B cell (primary cell): ENCODE measurements at regions not wholly inside any gene's neighbourhood (a gene's known extent, or its start where the extent isn't known, plus 50 kb on each side); places are given as distances from the start of the nearest gene placed in this dataset.

Source experiments
- ATAC-seq: fragments of 200-7000 bp; cut with Tn5 transposase; one replicate; pipeline ENCODE4 v1.10.0; 2021; ENCODE audit warnings: low read depth, mild to moderate bottlenecking, moderate number of reproducible peaks, moderate library complexity
- CTCF ChIA-PET: fragments of 350-600 bp; sonication (Branson Sonifier 250); formaldehyde crosslinking; loops from one replicate; lab custom pipeline; 2021; ENCODE audit warnings: antibody characterized with exemption, inconsistent platforms; lab: Charles Lee
- POLR2A ChIA-PET: fragments of 350-600 bp; sonication (Branson Sonifier 250); formaldehyde crosslinking; loops from one replicate; lab custom pipeline; 2021; ENCODE audit warnings: antibody characterized with exemption; lab: Charles Lee
- DNase-seq: peaks from one replicate; pipeline ENCODE4 v3.0.0; 2013
- H2AFZ ChIP-seq: 2 replicates; pipeline ENCODE4 v1.6.1; 2012; ENCODE audit warnings: mild to moderate bottlenecking, low read depth, low read length; ENCODE audit not compliant: insufficient read depth, poor library complexity, severe bottlenecking
- H3K27ac ChIP-seq, 2 donors: 1 replicate in 1 of 2; 2 replicates in 1 of 2; pipeline ENCODE4 v1.5.1; 2012 to 2013; ENCODE audit warnings: low read length in 2 of 2, mild to moderate bottlenecking in 2 of 2, moderate library complexity in 1 of 2
- H3K27me3 ChIP-seq, 4 experiments: fragments of 200-600 bp in 1 of 4; sonication (generic) in 1 of 4; replicated peaks in 1 of 4; 1 replicate in 2 of 4; 2 replicates in 2 of 4; pipeline versions ENCODE4 v1.6.1 to v1.7.0; 2013 to 2016; ENCODE audit warnings: low read length in 3 of 4, mild to moderate bottlenecking in 2 of 4, mixed read lengths in 1 of 4, moderate library complexity in 1 of 4; ENCODE audit not compliant: insufficient read depth in 4 of 4, control insufficient read depth in 3 of 4; ENCODE audit errors: control extremely low read depth in 1 of 4
- H3K36me3 ChIP-seq, 2 experiments: replicated peaks in 1 of 2; 1 replicate in 1 of 2; 2 replicates in 1 of 2; pipeline versions ENCODE4 v1.6.1 to v1.7.1; 2013; ENCODE audit warnings: low read length in 1 of 2; ENCODE audit not compliant: insufficient read depth in 2 of 2, control insufficient read depth in 1 of 2; ENCODE audit errors: control extremely low read depth in 1 of 2, extremely low read depth in 1 of 2
- H3K4me1 ChIP-seq, 2 donors: fragments of 200-600 bp in 1 of 2; sonication (generic) in 1 of 2; 1 replicate in 1 of 2; 2 replicates in 1 of 2; pipeline versions ENCODE4 v1.5.1 to v1.6.1; 2013 to 2017; ENCODE audit warnings: low read length in 2 of 2; ENCODE audit not compliant: control insufficient read depth in 2 of 2, insufficient read depth in 2 of 2
- H3K4me2 ChIP-seq: replicated peaks from 2 replicates; pipeline ENCODE3; 2012; ENCODE audit warnings: mild to moderate bottlenecking, low read depth, low read length; ENCODE audit not compliant: poor library complexity, severe bottlenecking
- H3K4me3 ChIP-seq, 5 experiments: fragments of 200-600 bp in 1 of 5; sonication (generic) in 1 of 5; 1 replicate in 3 of 5; 2 replicates in 2 of 5; pipeline versions ENCODE4 v1.5.1 to v1.7.0; 2011 to 2016; ENCODE audit warnings: low read length in 4 of 5, mild to moderate bottlenecking in 4 of 5, low read depth in 2 of 5, control low read depth in 1 of 5, moderate library complexity in 1 of 5; ENCODE audit not compliant: insufficient read depth in 1 of 5; ENCODE audit errors: control extremely low read depth in 1 of 5, extremely low read depth in 1 of 5
- H3K79me2 ChIP-seq: fragments of 200-600 bp; sonication (generic); one replicate; pipeline ENCODE4 v1.6.0; 2016; ENCODE audit warnings: low read length; ENCODE audit not compliant: control insufficient read depth, insufficient read depth
- H3K9ac ChIP-seq: fragments of 200-600 bp; sonication (generic); 2 replicates; pipeline ENCODE4 v1.6.1; 2017; ENCODE audit warnings: mild to moderate bottlenecking, low read length, moderate library complexity
- H3K9me3 ChIP-seq, 3 donors: one replicate each; pipeline versions ENCODE4 v1.6.1 to v1.7.1; 2013; ENCODE audit warnings: low read length in 2 of 3; ENCODE audit not compliant: control insufficient read depth in 2 of 3, insufficient read depth in 1 of 3; ENCODE audit errors: control extremely low read depth in 1 of 3
- H4K20me1 ChIP-seq: 2 replicates; pipeline ENCODE4 v1.6.0; 2012; ENCODE audit warnings: mild to moderate bottlenecking, low read length; ENCODE audit not compliant: insufficient read depth, control insufficient read depth, poor library complexity, severe bottlenecking
- H3K27ac Mint-ChIP-seq: one replicate; pipeline ENCODE4 v1.8.0; 2021; ENCODE audit warnings: mixed read lengths
- H3K27me3 Mint-ChIP-seq: one replicate; pipeline ENCODE4 v1.8.0; 2021; ENCODE audit warnings: mixed read lengths
- H3K4me1 Mint-ChIP-seq: one replicate; pipeline ENCODE4 v1.8.0; 2021; ENCODE audit warnings: mixed read lengths
- H3K4me3 Mint-ChIP-seq: one replicate; pipeline ENCODE4 v1.8.0; 2021; ENCODE audit warnings: mixed read lengths
- H3K9me3 Mint-ChIP-seq: one replicate; pipeline ENCODE4 v1.8.0; 2022; ENCODE audit warnings: mixed read lengths; ENCODE audit not compliant: insufficient read depth
- CTCF ChIP-seq: fragments of 200-600 bp; IDR thresholded peaks from one replicate; pipeline ENCODE4 v1.8.0; 2022; ENCODE audit warnings: antibody characterized with exemption, mild to moderate bottlenecking
- EZH2 ChIP-seq: IDR thresholded peaks from 2 replicates; pipeline ENCODE4 v1.6.1; 2012; ENCODE audit warnings: borderline replicate concordance, low read depth, mild to moderate bottlenecking, moderate library complexity, low read length; ENCODE audit not compliant: insufficient read depth, poor library complexity, severe bottlenecking
- WGBS: methylation state at CpG from one replicate; pipeline ENCODE4 v1.1.5; 2013; ENCODE audit warnings: missing lambda C conversion rate; ENCODE audit not compliant: insufficient coverage; 5-methylcytosine and 5-hydroxymethylcytosine counted together
- intact Hi-C: fragments of 100-400 bp; cut with micrococcal nuclease; formaldehyde crosslinking; loops from one replicate; pipeline ENCODE4 v1.10.0; 2022

GRCh38 chr1:209134001-209134400 is 449.5 kb upstream of the CAMK1G start:
- WGBS: 90% methylated on average over 3 of the region's 5 CpGs
- H3K9ac ChIP-seq: no peak overlapping the region
- H3K9me3 ChIP-seq: no peaks in the 10 kb centered on the region
- H3K27me3 ChIP-seq: no peaks in the 10 kb centered on the region
- H3K4me1 ChIP-seq: no peaks in the 10 kb centered on the region
- H3K36me3 ChIP-seq: no peaks in the 10 kb centered on the region
- H3K79me2 ChIP-seq: no peaks in the 10 kb centered on the region
- no peaks in the 10 kb centered on the region for H4K20me1 ChIP-seq
- no peaks in the 10 kb centered on the region for H3K4me1 Mint-ChIP-seq
- H2AFZ ChIP-seq: no peak overlapping the region
- ChIA-PET POLR2A (no interaction called here), CTCF (no interaction called here)
- no peak overlapping the region for H3K4me3 ChIP-seq
- intact Hi-C loops: no loop called here
- no peak for TF ChIP-seq EZH2
- no peak for TF ChIP-seq CTCF
- H3K27ac ChIP-seq: no peak overlapping the region
- ATAC-seq (no peak), DNase-seq (no peak)
- no peak overlapping the region for H3K27ac Mint-ChIP-seq
- no peaks in the 10 kb centered on the region for H3K27me3 Mint-ChIP-seq
- H3K9me3 Mint-ChIP-seq: no peaks in the 10 kb centered on the region
- H3K4me2 ChIP-seq: no peak overlapping the region
- no peak overlapping the region for H3K4me3 Mint-ChIP-seq

GRCh38 chr1:209143916-209144315 is 439.6 kb upstream of the CAMK1G start:
- Histone ChIP-seq H3K27ac (no peak overlapping the region), H3K36me3 (no peaks in the 10 kb centered on the region), H2AFZ (no peak overlapping the region), H3K4me1 (no peaks in the 10 kb centered on the region), H3K4me2 (no peak overlapping the region), H3K27me3 (no peaks in the 10 kb centered on the region), H3K9me3 (peaks cover 0 to 2% (median 0%) of the 10 kb centered on the region in 3 donors), H4K20me1 (no peaks in the 10 kb centered on the region), H3K4me3 (no peak overlapping the region), H3K9ac (no peak overlapping the region), H3K79me2 (no peaks in the 10 kb centered on the region)
- Mint-ChIP-seq H3K9me3 (no peaks in the 10 kb centered on the region), H3K4me1 (no peaks in the 10 kb centered on the region), H3K27me3 (no peaks in the 10 kb centered on the region), H3K27ac (no peak overlapping the region), H3K4me3 (no peak overlapping the region)
- ChIA-PET POLR2A (no interaction called here), CTCF (no interaction called here)
- no peak for ATAC-seq
- whole genome bisulfite sequencing: no CpG with 5 or more reads among the region's 1 CpG
- no peak for DNase-seq
- TF ChIP-seq EZH2: no peak
- no peak for TF ChIP-seq CTCF
- intact Hi-C loops: no loop called here
